AG10803 (cell line): ENCODE measurements at regions not wholly inside any gene's neighbourhood (a gene's known extent, or its start where the extent isn't known, plus 50 kb on each side); places are given as distances from the start of the nearest gene placed in this dataset.

Source experiments
- DNase-seq: peaks from one replicate; pipeline ENCODE4 v3.0.0; 2010; ENCODE audit warnings: low read depth
- H3K4me3 ChIP-seq: 2 replicates; pipeline ENCODE4 v1.5.1; 2011; ENCODE audit warnings: mild to moderate bottlenecking, low read length, control low read depth
- TF ChIP-seq, protein P1 (sequence below): conservative IDR thresholded peaks from 2 replicates; pipeline ENCODE4 v1.5.1; 2011; ENCODE audit warnings: mild to moderate bottlenecking, low read length, control low read depth, inconsistent platforms

DNA sequence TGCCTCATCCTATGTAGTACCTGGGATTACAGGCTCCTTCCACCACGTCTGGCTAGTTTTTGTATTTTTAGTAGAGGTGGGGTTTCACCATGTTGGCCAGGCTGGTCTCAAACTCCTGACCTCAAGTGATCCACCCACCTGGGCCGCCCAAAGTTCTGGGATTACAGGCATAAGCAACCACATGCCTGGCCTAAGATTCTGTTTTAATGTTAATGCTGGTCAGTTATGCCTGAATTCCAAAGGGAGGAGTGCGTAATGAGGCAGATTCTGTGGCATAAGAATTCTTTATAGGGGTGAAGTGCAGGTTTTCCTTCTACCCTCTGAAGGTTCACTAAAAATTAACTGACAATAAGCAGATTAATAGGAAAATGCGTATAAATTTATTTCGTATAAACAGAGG, 1343.8 kb upstream of the LRRTM1 start:
- TF ChIP-seq, protein P1, sequence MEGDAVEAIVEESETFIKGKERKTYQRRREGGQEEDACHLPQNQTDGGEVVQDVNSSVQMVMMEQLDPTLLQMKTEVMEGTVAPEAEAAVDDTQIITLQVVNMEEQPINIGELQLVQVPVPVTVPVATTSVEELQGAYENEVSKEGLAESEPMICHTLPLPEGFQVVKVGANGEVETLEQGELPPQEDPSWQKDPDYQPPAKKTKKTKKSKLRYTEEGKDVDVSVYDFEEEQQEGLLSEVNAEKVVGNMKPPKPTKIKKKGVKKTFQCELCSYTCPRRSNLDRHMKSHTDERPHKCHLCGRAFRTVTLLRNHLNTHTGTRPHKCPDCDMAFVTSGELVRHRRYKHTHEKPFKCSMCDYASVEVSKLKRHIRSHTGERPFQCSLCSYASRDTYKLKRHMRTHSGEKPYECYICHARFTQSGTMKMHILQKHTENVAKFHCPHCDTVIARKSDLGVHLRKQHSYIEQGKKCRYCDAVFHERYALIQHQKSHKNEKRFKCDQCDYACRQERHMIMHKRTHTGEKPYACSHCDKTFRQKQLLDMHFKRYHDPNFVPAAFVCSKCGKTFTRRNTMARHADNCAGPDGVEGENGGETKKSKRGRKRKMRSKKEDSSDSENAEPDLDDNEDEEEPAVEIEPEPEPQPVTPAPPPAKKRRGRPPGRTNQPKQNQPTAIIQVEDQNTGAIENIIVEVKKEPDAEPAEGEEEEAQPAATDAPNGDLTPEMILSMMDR = no peak
- no peak for DNase-seq

DNA sequence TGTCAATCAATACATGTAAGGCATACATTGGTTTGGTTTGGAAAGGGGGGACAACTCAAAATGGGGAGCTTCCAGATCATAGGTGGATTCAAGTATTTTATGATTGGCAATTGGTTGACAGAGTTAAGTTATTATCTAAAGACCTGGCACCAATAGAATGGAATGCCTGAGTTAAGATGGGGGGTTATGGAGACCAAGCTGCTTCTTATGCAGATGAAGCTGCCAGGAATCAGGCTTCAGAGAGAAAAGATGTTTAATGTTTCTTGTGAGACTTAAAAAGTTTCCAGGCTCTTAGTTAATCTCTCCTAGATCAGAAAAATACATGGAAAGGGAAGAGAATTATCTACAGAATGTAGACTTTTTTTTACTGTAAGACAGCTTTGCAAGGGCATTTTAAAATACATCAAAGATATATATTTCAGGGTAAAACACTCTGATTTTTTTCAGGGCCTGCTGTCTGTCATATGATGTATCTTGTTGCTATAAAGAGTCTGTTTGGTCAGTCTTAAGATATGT, 1343.2 kb upstream of the LRRTM1 start:
- no peak overlapping the region for H3K4me3 ChIP-seq
- no peak for DNase-seq
- TF ChIP-seq, protein P1 = no peak

More for the DNA sequence above, 1343.8 kb upstream of the LRRTM1 start:
- no peak overlapping the region for H3K4me3 ChIP-seq

DNA sequence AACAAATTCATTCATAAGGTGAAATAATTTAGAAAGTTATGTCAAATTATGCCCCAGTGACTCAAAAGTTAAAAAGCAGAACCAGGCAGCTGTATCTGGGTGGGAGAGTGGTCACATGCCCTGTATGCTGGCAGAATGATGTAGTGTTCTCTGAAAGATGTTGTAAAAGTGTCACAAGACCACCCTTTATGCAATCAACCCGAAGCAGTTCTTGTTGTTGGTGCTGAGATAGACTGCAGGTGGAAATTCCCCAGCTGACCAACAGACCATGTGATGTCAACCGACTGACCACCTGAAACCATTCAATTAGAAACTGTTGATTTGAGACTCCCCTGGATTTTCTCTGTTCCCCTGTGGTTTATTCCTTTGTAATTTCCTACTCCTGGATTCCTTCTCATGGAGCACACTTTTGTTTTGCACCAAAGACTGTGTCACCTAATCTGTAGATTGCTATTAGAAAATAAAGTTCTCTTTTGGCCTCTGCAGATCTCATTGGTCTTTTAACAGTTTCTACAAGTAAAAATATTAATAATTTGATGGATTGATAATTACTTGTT, 1341.3 kb upstream of the LRRTM1 start:
- H3K4me3 ChIP-seq = no peak overlapping the region
- TF ChIP-seq, protein P1 = no peak
- DNase-seq = no peak

DNA sequence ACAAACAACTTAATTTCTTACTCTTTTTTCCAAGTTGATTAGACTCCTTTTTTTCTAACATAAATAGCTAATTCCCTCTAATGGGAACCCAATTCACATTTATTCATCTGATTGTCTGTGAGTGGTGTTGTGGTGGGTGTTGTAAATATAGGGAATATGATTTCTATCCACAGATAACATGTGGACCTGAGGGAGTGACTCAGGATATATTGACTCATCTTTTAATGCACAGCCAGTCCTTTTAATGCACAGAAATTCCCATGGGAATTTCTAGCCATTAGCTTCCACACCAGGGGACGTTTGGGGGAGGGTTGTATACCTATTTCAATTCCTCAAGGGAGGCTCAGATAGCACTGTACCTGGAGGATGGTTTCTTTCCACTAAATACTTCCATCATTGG, 1339.6 kb upstream of the LRRTM1 start:
- DNase-seq = no peak
- TF ChIP-seq, protein P1 = no peak
- H3K4me3 ChIP-seq = no peak overlapping the region

DNA sequence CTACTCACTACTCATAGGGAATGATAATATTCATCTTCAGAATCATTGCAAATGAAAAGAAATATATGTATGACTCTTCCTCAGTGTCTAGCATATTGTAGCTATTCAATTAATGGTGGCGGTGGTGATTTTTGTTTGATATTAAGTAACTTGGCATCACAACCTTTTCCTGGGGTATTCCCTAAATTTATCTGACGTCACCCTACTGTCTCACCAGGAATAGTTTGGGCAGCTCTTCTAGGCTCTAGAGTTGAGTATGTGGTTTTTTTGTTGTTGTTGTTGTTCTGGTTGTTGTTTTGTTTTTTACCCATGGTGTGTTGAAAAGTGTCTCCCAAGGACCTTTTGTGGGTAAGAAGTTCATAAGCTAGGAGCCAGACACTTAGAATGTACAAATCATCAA, 1320.3 kb upstream of the LRRTM1 start:
- H3K4me3 ChIP-seq = no peak overlapping the region
- TF ChIP-seq, protein P1 = no peak
- DNase-seq = no peak

DNA sequence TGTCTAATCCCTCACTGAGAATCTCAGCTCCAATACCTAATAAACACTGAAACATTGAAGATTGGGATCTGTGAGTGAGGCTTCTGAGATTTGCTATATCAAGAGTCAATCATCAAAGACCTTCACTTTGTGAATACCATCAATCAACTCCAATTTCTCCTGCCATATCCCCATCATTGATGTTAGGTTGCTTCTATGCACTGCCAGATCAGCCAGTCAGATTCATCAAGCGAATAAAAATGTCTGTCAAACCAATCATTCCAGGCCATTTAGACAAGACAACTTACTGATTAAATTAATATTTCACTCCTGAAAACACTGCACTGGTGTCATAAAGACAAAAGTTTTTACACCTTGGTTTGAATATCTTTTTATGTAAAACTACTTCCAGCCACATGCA, 1295.5 kb upstream of the LRRTM1 start:
- TF ChIP-seq, protein P1 = no peak
- H3K4me3 ChIP-seq = no peak overlapping the region
- no peak for DNase-seq

DNA sequence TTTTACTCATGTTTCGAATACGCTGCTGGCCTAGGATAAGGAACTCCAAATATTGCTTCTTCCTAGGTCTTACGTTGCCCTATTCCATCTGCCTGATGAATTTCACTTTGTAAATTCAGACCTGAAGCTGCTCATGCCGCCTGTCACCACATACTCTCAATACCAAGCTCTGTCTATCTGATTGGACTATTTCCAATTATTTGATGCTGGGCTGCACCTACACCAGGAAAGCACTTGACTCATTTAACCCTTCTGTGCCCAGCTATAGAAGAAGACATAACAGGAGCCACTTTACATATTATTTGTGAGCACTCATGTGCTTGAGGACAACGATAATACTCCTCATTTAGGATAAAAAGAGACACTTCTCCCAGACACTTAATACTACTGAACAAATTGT, 1293.9 kb upstream of the LRRTM1 start:
- TF ChIP-seq, protein P1 = no peak
- DNase-seq = no peak
- H3K4me3 ChIP-seq = no peak overlapping the region
